ENCODE measurements at regions not wholly inside any gene's neighbourhood (a gene's known extent, or its start where the extent isn't known, plus 50 kb on each side); places are given as distances from the start of the nearest gene placed in this dataset.

DNA sequence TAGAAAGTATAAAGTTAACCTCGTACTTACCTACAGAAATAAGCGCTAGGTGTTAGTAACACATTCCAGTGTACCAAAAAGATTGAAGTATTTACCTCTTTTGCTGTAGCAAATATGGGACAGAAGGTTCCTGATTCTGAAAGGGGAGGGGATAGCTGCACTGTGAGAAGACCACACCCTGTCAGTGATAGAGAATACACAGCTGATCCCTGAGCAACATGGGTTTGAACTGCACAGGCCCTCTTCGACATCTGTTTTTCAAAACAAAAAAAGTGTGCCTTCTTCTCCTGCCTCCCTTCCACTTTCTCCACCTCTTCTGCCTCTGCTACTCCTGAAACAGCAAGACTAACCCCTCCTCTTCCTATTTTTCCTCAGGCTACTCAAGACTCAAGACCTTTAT lies 201.8 kb upstream of the SLIT2 start:
- TF ChIP-seq, protein P1, sequence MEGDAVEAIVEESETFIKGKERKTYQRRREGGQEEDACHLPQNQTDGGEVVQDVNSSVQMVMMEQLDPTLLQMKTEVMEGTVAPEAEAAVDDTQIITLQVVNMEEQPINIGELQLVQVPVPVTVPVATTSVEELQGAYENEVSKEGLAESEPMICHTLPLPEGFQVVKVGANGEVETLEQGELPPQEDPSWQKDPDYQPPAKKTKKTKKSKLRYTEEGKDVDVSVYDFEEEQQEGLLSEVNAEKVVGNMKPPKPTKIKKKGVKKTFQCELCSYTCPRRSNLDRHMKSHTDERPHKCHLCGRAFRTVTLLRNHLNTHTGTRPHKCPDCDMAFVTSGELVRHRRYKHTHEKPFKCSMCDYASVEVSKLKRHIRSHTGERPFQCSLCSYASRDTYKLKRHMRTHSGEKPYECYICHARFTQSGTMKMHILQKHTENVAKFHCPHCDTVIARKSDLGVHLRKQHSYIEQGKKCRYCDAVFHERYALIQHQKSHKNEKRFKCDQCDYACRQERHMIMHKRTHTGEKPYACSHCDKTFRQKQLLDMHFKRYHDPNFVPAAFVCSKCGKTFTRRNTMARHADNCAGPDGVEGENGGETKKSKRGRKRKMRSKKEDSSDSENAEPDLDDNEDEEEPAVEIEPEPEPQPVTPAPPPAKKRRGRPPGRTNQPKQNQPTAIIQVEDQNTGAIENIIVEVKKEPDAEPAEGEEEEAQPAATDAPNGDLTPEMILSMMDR (IDR thresholded peaks at IDR 0.05): no peak
- TF ChIP-seq POLR2A (IDR thresholded peaks at IDR 0.05): no peak

Data from adrenal gland (tissue), 5 donors.